Breast epithelium (tissue), 3 donors: ENCODE measurements at regions not wholly inside any gene's neighbourhood (a gene's known extent, or its start where the extent isn't known, plus 50 kb on each side); places are given as distances from the start of the nearest gene placed in this dataset.

Source experiments
- POLR2A ChIP-seq: fragments of 450-650 bp; IDR thresholded peaks from one replicate; pipeline ENCODE4 v1.6.1; 2016; ENCODE audit warnings: antibody characterized with exemption, mild to moderate bottlenecking, moderate library complexity
- POLR2AphosphoS5 ChIP-seq, 3 donors: sonication (generic); formaldehyde crosslinking; IDR thresholded peaks; one replicate each; pipeline ENCODE4 v1.6.1; 2017; ENCODE audit warnings: antibody characterized with exemption in 3 of 3
- TF ChIP-seq, protein P1 (sequence below), 3 donors: fragments of 450-650 bp; IDR thresholded peaks; one replicate each; pipeline ENCODE4 v1.5.1; 2016 to 2017; ENCODE audit warnings: antibody characterized with exemption in 3 of 3, mild to moderate bottlenecking in 3 of 3, moderate library complexity in 3 of 3

DNA sequence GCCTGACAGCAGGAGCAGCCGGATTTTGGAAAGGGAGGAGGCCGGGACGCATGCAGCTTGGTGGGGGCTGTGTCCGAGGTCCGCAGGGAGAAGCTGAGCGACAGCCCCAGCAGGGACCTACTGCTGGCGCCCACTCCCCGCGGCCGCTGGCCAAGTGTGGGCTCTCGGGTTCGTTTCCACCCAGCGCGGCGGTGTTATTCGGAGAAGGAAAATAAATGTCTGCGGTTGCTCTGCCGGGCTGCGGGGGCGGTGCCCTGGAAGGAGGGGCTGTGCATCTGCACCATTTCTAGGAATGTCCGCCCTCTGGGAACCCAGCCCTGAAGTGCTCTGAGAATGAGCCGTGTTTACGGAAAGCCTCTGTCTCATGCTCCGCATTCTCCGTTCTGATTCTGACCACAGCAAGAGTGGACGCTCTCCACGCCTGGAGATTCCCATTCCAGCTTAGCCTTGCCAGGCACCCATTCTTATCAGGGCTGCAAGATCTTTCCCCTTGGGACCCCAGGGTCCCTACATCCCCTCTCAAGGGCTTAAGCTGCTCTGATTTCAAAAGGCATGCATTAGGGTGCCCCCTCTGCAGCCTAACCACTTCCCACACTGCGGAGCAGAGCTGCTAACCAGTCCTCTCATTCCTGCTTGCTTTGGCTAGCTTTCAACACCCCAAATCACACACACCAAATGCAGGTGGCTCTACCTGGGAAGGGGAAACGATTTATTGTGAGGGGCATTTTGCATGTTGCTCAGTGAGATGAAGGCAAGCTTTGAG is 256.6 kb upstream of the GLI3 start:
- TF ChIP-seq, protein P1, sequence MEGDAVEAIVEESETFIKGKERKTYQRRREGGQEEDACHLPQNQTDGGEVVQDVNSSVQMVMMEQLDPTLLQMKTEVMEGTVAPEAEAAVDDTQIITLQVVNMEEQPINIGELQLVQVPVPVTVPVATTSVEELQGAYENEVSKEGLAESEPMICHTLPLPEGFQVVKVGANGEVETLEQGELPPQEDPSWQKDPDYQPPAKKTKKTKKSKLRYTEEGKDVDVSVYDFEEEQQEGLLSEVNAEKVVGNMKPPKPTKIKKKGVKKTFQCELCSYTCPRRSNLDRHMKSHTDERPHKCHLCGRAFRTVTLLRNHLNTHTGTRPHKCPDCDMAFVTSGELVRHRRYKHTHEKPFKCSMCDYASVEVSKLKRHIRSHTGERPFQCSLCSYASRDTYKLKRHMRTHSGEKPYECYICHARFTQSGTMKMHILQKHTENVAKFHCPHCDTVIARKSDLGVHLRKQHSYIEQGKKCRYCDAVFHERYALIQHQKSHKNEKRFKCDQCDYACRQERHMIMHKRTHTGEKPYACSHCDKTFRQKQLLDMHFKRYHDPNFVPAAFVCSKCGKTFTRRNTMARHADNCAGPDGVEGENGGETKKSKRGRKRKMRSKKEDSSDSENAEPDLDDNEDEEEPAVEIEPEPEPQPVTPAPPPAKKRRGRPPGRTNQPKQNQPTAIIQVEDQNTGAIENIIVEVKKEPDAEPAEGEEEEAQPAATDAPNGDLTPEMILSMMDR (IDR thresholded peaks at IDR 0.05): no peak
- no peak for TF ChIP-seq POLR2A
- peak in 2 of 3 donors; percentile 53 to 80 for TF ChIP-seq POLR2AphosphoS5 (IDR thresholded peaks at IDR 0.05)
